ENCODE measurements at regions not wholly inside any gene's neighbourhood (a gene's known extent, or its start where the extent isn't known, plus 50 kb on each side); places are given as distances from the start of the nearest gene placed in this dataset.
A peak's percentile ranks its signal among the peaks of the same experiment; 100 is the strongest.
"Not testable (repeated sequence)": the region's sequence is repeated elsewhere in the genome, so short reads cannot be mapped to it uniquely, and the experiment has no call there.

DNA sequence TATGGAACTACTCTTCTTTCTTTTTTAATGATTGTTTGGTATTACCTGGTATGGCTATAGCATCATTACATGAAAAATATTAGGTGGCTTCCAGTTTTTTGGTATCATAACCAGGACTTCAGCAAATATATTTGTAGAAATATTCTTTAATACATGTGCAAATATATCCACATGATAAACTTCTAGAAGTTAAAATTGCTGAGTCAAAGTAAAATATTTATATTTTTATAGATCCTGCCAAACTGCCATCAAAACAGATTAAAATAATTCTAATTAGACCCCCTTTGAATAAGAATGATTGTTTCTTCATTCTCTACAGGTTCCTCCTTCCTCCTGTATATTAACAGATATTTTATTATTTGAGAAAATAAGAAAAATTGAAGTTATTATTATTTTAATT lies 708.5 kb upstream of the INTU start:
- no peak overlapping the region for H3K4me3 ChIP-seq (ENCODE audit: low read depth, low read length)
- TF ChIP-seq, protein P1, sequence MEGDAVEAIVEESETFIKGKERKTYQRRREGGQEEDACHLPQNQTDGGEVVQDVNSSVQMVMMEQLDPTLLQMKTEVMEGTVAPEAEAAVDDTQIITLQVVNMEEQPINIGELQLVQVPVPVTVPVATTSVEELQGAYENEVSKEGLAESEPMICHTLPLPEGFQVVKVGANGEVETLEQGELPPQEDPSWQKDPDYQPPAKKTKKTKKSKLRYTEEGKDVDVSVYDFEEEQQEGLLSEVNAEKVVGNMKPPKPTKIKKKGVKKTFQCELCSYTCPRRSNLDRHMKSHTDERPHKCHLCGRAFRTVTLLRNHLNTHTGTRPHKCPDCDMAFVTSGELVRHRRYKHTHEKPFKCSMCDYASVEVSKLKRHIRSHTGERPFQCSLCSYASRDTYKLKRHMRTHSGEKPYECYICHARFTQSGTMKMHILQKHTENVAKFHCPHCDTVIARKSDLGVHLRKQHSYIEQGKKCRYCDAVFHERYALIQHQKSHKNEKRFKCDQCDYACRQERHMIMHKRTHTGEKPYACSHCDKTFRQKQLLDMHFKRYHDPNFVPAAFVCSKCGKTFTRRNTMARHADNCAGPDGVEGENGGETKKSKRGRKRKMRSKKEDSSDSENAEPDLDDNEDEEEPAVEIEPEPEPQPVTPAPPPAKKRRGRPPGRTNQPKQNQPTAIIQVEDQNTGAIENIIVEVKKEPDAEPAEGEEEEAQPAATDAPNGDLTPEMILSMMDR (conservative IDR thresholded peaks at IDR 0.05; ENCODE audit: low read depth, low read length): no peak
- no peak for DNase-seq (ENCODE audit: low read depth)

DNA sequence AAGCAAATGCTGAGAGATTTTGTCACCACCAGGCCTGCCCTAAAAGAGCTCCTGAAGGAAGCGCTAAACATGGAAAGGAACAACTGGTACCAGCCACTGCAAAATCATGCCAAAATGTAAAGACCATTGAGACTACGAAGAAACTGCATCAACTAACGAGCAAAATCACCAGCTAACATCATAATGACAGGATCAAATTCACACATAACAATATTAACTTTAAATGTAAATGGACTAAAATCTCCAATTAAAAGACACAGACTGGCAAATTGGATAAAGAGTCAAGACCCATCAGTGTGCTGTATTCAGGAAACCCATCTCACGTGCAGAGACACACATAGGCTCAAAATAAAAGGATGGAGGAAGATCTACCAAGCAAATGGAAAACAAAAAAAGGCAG lies 702.7 kb upstream of the INTU start:
- H3K4me3 ChIP-seq (ENCODE audit: low read depth, low read length); DNase-seq (ENCODE audit: low read depth): not testable (repeated sequence)

DNA sequence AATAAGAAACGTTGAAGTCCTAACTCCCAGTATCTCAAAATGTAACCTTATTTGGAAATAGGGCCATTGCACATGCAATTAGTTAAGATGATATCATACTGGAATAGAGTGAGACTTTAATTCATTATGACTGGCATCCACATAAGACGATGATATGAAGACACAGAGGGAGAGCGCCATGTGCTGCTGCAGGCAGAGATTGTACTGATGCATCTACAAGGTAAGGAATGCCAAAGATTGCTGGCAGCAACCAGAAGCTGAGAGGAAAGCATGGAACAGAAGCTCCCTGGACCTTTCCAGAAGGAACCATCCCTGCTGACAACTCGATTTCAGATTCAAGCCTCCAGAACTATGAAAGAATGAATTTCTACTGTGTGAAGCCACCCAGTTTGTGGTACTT lies 697.0 kb upstream of the INTU start:
- TF ChIP-seq, protein P1 (conservative IDR thresholded peaks at IDR 0.05; ENCODE audit: low read depth, low read length): no peak
- no peak for DNase-seq (ENCODE audit: low read depth)
- H3K4me3 ChIP-seq (ENCODE audit: low read depth, low read length): no peak overlapping the region

DNA sequence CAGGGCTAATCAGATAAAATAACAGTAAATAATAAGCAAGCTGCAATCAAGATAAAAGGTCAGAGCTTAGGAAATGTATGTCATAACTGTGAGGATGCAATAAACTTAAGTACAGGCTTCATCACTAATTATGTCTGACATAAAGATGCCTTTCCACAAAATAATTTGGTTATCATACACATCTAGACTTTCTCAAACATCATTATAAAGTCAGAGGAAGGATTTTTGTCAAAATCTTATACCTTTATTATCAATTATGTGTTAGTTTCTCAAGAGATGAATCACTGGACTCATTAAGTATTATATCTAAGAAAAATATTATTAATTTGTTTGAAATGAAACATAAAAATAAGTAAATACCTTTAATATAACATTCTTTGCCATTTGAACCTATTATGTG lies 695.4 kb upstream of the INTU start:
- TF ChIP-seq, protein P1 (conservative IDR thresholded peaks at IDR 0.05; ENCODE audit: low read depth, low read length): no peak
- H3K4me3 ChIP-seq (ENCODE audit: low read depth, low read length): no peak overlapping the region
- DNase-seq (ENCODE audit: low read depth): no peak

DNA sequence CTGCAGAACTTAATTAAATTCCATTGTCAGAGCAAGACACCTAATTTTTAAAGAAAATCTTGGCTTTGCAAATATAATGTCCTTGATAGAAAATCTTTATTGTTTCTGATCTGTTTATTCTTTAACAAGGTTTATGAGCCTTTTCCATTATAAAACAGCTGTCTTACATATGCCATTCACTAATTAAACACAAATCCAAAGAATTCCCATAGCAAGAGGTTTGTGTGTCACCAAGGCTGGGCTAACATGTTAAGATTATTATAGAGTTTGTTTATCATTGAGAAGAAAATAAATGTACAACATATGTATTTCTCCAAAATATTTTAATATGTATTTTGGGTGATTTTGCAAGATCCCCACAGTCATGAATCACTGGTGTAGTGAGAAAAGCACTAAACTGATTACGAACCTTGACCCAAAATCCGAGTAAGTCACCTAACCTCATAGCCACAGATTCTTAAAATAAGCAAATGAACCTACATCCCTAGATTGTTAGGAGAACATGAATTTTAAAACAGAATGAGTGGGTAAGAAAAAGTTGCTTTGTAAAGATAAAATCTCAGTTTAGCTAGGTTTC lies 694.8 kb upstream of the INTU start:
- DNase-seq (ENCODE audit: low read depth): no peak
- TF ChIP-seq, protein P1 (conservative IDR thresholded peaks at IDR 0.05; ENCODE audit: low read depth, low read length): no peak
- no peak overlapping the region for H3K4me3 ChIP-seq (ENCODE audit: low read depth, low read length)

DNA sequence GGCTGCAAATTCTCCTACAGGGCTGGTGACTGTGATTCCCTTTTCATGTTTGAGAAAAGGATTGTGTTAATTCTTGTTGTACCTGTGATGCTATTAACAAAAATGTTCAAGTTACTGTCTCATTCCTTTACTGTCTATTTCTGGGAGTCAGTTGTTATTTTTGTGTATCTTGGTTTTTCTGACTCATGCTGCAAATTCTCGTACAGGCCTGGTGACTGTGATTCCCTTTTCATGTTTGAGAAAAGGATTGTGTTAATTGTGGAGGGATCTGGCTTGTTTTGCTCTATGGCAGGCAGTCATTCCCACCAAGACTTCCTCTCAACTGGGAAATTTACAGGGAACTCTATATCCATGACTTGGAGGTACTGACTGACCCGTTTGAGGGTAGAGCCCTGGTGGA lies 693.4 kb upstream of the INTU start:
- TF ChIP-seq, protein P1 (conservative IDR thresholded peaks at IDR 0.05; ENCODE audit: low read depth, low read length): no peak
- peak; percentile 31 for DNase-seq (ENCODE audit: low read depth)
- H3K4me3 ChIP-seq (ENCODE audit: low read depth, low read length): no peak overlapping the region

- TF ChIP-seq, protein P1 (conservative IDR thresholded peaks at IDR 0.05; ENCODE audit: low read depth, low read length): no peak
- no peak for DNase-seq (ENCODE audit: low read depth)
- H3K4me3 ChIP-seq (ENCODE audit: low read depth, low read length): no peak overlapping the region
These were observed 685.2 kb upstream of the INTU start for GRCh38 chr4:126947536-126947935.
